GM21717 (cell line): ENCODE measurements at regions not wholly inside any gene's neighbourhood (a gene's known extent, or its start where the extent isn't known, plus 50 kb on each side); places are given as distances from the start of the nearest gene placed in this dataset.

Source experiments
- ATAC-seq: cut with Tn5 transposase; IDR thresholded peaks from one replicate; pipeline ENCODE4 v1.9.1; 2021; ENCODE audit warnings: mild to moderate bottlenecking, moderate library complexity; ENCODE audit not compliant: unreplicated experiment

GRCh38 chr10:60443346-60443745 is 53.7 kb upstream of the ANK3 start:
- ATAC-seq, result no peak

GRCh38 chr10:60441515-60441914 is 51.8 kb upstream of the ANK3 start:
- ATAC-seq, result no peak

GRCh38 chr10:60439641-60440040 is 50.0 kb upstream of the ANK3 start:
- ATAC-seq, result no peak
